Endothelial cell of umbilical vein (primary cell): ENCODE measurements at regions not wholly inside any gene's neighbourhood (a gene's known extent, or its start where the extent isn't known, plus 50 kb on each side); places are given as distances from the start of the nearest gene placed in this dataset.

Experiments used
- BruUV-seq: library from RNA; stranded (reverse); fragments of 400-500 nt; replicated peaks from 2 replicates; lab custom pipeline; 2021; lab: Mats Ljungman, UMichigan
- CTCF ChIA-PET: fragments of 300-600, 350-600 bp; sonication (Branson Sonifier 250); formaldehyde crosslinking; loops from one replicate; lab custom pipeline; 2021; ENCODE audit warnings: antibody characterized with exemption, inconsistent platforms; lab: Charles Lee
- POLR2A ChIA-PET: fragments of 300-600, 350-600 bp; sonication (Branson Sonifier 250); formaldehyde crosslinking; loops from one replicate; lab custom pipeline; 2021; ENCODE audit warnings: antibody characterized with exemption, inconsistent platforms; lab: Charles Lee
- DNase-seq: peaks from one replicate; pipeline ENCODE4 v3.0.0-alpha.2; 2011; ENCODE audit warnings: low read depth, low spot score
- FAIRE-seq: peaks from 2 replicates; lab custom pipeline; 2011; peaks lifted over from hg19 to GRCh38; lab: Jason Lieb, UNC
- H2AFZ ChIP-seq: 2 replicates; pipeline ENCODE4 v1.6.0; 2012; ENCODE audit warnings: low read depth, low read length, control low read depth, inconsistent platforms
- H3K27ac ChIP-seq: 2 replicates; pipeline ENCODE4 v1.5.1; 2011; ENCODE audit warnings: low read depth, mild to moderate bottlenecking, control low read depth, low read length, moderate library complexity; ENCODE audit not compliant: insufficient read depth
- H3K27me3 ChIP-seq, 2 experiments: 2 replicates each; pipeline versions ENCODE4 v1.6.0 to v1.6.1; 2011; ENCODE audit warnings: low read length in 2 of 2, mixed read lengths in 1 of 2; ENCODE audit not compliant: control insufficient read depth in 2 of 2, insufficient read depth in 2 of 2
- H3K36me3 ChIP-seq, 2 experiments: 2 replicates in 1 of 2; 3 replicates in 1 of 2; pipeline ENCODE4 v1.5.1; 2011; ENCODE audit warnings: low read length in 2 of 2, mild to moderate bottlenecking in 1 of 2, moderate library complexity in 1 of 2; ENCODE audit not compliant: control insufficient read depth in 2 of 2, insufficient read depth in 2 of 2; ENCODE audit errors: extremely low read depth in 1 of 2
- H3K4me1 ChIP-seq: 3 replicates; pipeline ENCODE4 v1.5.1; 2011; ENCODE audit warnings: mild to moderate bottlenecking, low read length; ENCODE audit not compliant: control insufficient read depth, insufficient read depth; ENCODE audit errors: extremely low read depth
- H3K4me2 ChIP-seq: 2 replicates; pipeline ENCODE4 v1.6.1; 2011; ENCODE audit warnings: low read length, control low read depth, mixed read lengths; ENCODE audit not compliant: insufficient read depth
- H3K4me3 ChIP-seq, 3 experiments: fragments of 200-600 bp in 1 of 3; sonication (generic), shearing (Covaris generic) in 1 of 3; replicated peaks in 1 of 3; 2 replicates each; pipeline ENCODE4 v1.5.1; 2011 to 2016; ENCODE audit warnings: control low read depth in 3 of 3, low read length in 3 of 3, mild to moderate bottlenecking in 2 of 3, inconsistent platforms in 1 of 3, low read depth in 1 of 3, moderate library complexity in 1 of 3; ENCODE audit not compliant: insufficient read depth in 1 of 3
- H3K79me2 ChIP-seq: 2 replicates; pipeline ENCODE4 v1.6.0; 2012; ENCODE audit warnings: low read length, inconsistent platforms; ENCODE audit not compliant: control insufficient read depth, insufficient read depth
- H3K9ac ChIP-seq: replicated peaks from 2 replicates; pipeline ENCODE3; 2011; ENCODE audit warnings: low read length, control low read depth; ENCODE audit not compliant: insufficient read depth; ENCODE audit errors: extremely low read depth
- H3K9me1 ChIP-seq: replicated peaks from 3 replicates; pipeline ENCODE4 v1.6.0; 2011; ENCODE audit warnings: mild to moderate bottlenecking, low read length; ENCODE audit not compliant: control insufficient read depth, insufficient read depth; ENCODE audit errors: extremely low read depth
- H3K9me3 ChIP-seq: replicated peaks from 2 replicates; pipeline ENCODE4 v1.5.1; 2012; ENCODE audit warnings: low read length, inconsistent platforms; ENCODE audit not compliant: control insufficient read depth, insufficient read depth
- H4K20me1 ChIP-seq: replicated peaks from 2 replicates; pipeline ENCODE3; 2011; ENCODE audit warnings: mild to moderate bottlenecking, low read length; ENCODE audit not compliant: control insufficient read depth, insufficient read depth; ENCODE audit errors: extremely low read depth
- EZH2 ChIP-seq: IDR thresholded peaks from 2 replicates; pipeline ENCODE4 v1.6.1; 2012; ENCODE audit warnings: borderline replicate concordance, low read depth, mild to moderate bottlenecking, moderate library complexity, low read length, inconsistent platforms; ENCODE audit not compliant: severe bottlenecking
- FOS ChIP-seq: IDR thresholded peaks from 2 replicates; pipeline ENCODE4 v1.6.1; 2011; ENCODE audit warnings: mild to moderate bottlenecking, low read length, moderate library complexity, borderline replicate concordance; ENCODE audit not compliant: insufficient read depth
- GATA2 ChIP-seq: IDR thresholded peaks from 2 replicates; pipeline ENCODE4 v1.7.0; 2011; ENCODE audit warnings: low read depth, mild to moderate bottlenecking, moderate library complexity, mixed read lengths, low read length; ENCODE audit not compliant: insufficient read length, insufficient read depth
- JUN ChIP-seq: IDR thresholded peaks from 2 replicates; pipeline ENCODE4 v1.6.1; 2011; ENCODE audit warnings: borderline replicate concordance, low read depth; ENCODE audit not compliant: insufficient read length, insufficient read depth
- MYC ChIP-seq: IDR thresholded peaks from one replicate; pipeline ENCODE4 v1.6.1; 2011; ENCODE audit warnings: mild to moderate bottlenecking, low read depth, low read length
- POLR2A ChIP-seq: IDR thresholded peaks from 2 replicates; pipeline ENCODE4 v1.6.1; 2012; ENCODE audit warnings: low read depth, mild to moderate bottlenecking, control low read depth, low read length
- POLR2AphosphoS5 ChIP-seq: IDR thresholded peaks from 2 replicates; pipeline ENCODE4 v1.6.1; 2012; ENCODE audit warnings: low read depth, mild to moderate bottlenecking, control low read depth, low read length, moderate library complexity; ENCODE audit not compliant: insufficient read depth
- dilution Hi-C: fragments of 300-500 bp; cut with MboI; formaldehyde crosslinking; loops from one replicate; pipeline ENCODE4 v1.15.0; 2019; ENCODE audit warnings: low sequenced_read_pairs; ENCODE audit not compliant: extremely low pct_ligation_motif_present
- intact Hi-C: fragments of 100-400 bp; cut with micrococcal nuclease; formaldehyde crosslinking; loops from one replicate; pipeline ENCODE4 v1.10.0; 2022
- TF ChIP-seq, protein P1 (sequence below): IDR thresholded peaks from 2 replicates; pipeline ENCODE4 v1.6.1; 2011; ENCODE audit not compliant: insufficient read depth, insufficient read length
- TF ChIP-seq, protein P2 (sequence below), 2 donors: IDR thresholded peaks; 1 replicate in 1 of 2; 2 replicates in 1 of 2; pipeline ENCODE4 v1.5.1; 2011; ENCODE audit warnings: low read length in 2 of 2, mild to moderate bottlenecking in 2 of 2, moderate library complexity in 2 of 2, control low read depth in 1 of 2, inconsistent platforms in 1 of 2, low read depth in 1 of 2; ENCODE audit not compliant: insufficient read depth in 1 of 2; ENCODE audit errors: extremely low read depth in 1 of 2

DNA sequence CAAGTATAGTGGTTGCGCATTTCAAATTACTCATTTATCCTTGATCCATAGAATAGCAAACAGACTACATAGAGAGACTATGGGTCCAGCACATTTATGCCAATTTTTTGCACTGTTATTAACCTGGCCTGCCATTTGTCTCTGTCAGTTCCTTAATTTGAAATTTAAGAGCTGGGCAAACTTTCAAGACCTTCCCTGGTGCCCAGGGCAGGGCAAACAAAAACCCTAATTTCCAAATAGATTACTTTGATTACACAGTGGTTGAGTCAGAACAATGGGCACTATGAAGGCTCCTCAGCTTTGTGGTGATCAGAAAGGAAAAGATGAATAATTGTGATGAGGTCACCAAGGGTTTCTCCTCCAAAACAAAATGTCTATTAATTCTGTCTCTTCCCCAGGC lies 80.6 kb downstream of the TNFSF18 start:
- Histone ChIP-seq H3K9me1 (no peaks in the 10 kb centered on the region), H3K4me3 (no peak overlapping the region), H3K36me3 (no peaks in the 10 kb centered on the region), H3K27me3 (no peaks in the 10 kb centered on the region), H3K9me3 (no peaks in the 10 kb centered on the region), H3K9ac (no peak overlapping the region), H3K79me2 (no peaks in the 10 kb centered on the region), H3K27ac (no peak overlapping the region), H4K20me1 (no peaks in the 10 kb centered on the region), H3K4me1 (peaks cover 30% of the 10 kb centered on the region), H3K4me2 (peak overlapping the region; percentile 12), H2AFZ (no peak overlapping the region)
- no TSS peak for BruUV-seq
- TF ChIP-seq JUN (peak; percentile 70), EZH2 (no peak), FOS (peak; percentile 70), GATA2 (peak; percentile 69), POLR2AphosphoS5 (no peak), MYC (no peak), POLR2A (no peak)
- TF ChIP-seq, protein P1, sequence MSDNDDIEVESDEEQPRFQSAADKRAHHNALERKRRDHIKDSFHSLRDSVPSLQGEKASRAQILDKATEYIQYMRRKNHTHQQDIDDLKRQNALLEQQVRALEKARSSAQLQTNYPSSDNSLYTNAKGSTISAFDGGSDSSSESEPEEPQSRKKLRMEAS: no peak
- FAIRE-seq (peak; percentile 73), DNase-seq (peak; percentile 61)
- dilution Hi-C loops (loop anchor here (25.0 kb wide), 1 partner anchor 217 kb away; no protein-coding TSS in a partner anchor), intact Hi-C loops (no loop called here)
- POLR2A ChIA-PET: no interaction called here
- CTCF ChIA-PET: interaction anchor here (1.1 to 1.7 kb wide), 2 partner anchors 10 to 225 kb away, joined by 3 to 7 read pairs; no protein-coding TSS in a partner anchor

DNA sequence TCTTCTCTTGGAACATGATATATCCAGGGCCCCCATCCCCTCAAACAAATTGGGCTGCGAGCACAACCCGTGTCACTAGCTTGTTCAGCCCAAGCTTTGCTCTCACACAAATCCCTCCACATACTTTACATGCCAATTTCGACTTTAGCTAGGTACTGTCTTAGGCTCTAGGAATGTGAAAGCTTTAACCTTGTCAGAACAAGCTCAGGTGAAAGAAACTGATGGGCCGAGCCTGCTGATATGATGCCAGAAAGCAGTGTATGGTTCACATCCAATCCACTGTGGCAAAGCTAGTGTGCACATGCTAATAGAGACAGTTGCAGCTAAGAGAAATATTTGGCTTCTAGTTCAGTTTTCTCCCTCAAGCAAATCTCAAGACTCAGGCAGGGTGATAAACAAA lies 79.5 kb downstream of the TNFSF18 start:
- no peak overlapping the region for H3K27ac ChIP-seq
- H3K9me1 ChIP-seq: no peaks in the 10 kb centered on the region
- DNase-seq: no peak
- BruUV-seq: no TSS peak
- H3K9ac ChIP-seq: no peak overlapping the region
- FAIRE-seq: no peak
- no peaks in the 10 kb centered on the region for H3K79me2 ChIP-seq
- no peak for TF ChIP-seq GATA2
- TF ChIP-seq, protein P1: no peak
- TF ChIP-seq MYC: no peak
- TF ChIP-seq JUN: no peak
- TF ChIP-seq, protein P2, sequence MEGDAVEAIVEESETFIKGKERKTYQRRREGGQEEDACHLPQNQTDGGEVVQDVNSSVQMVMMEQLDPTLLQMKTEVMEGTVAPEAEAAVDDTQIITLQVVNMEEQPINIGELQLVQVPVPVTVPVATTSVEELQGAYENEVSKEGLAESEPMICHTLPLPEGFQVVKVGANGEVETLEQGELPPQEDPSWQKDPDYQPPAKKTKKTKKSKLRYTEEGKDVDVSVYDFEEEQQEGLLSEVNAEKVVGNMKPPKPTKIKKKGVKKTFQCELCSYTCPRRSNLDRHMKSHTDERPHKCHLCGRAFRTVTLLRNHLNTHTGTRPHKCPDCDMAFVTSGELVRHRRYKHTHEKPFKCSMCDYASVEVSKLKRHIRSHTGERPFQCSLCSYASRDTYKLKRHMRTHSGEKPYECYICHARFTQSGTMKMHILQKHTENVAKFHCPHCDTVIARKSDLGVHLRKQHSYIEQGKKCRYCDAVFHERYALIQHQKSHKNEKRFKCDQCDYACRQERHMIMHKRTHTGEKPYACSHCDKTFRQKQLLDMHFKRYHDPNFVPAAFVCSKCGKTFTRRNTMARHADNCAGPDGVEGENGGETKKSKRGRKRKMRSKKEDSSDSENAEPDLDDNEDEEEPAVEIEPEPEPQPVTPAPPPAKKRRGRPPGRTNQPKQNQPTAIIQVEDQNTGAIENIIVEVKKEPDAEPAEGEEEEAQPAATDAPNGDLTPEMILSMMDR (IDR thresholded peaks at IDR 0.05; ENCODE audit: extremely low read depth in 1 of 2, insufficient read depth in 1 of 2, low read depth in 1 of 2, low read length in 2 of 2): no peak
- no peak for TF ChIP-seq POLR2A
- TF ChIP-seq EZH2: no peak
- TF ChIP-seq POLR2AphosphoS5: no peak
- H3K27me3 ChIP-seq: no peaks in the 10 kb centered on the region
- peaks cover 34% of the 10 kb centered on the region for H3K4me1 ChIP-seq
- H3K36me3 ChIP-seq: no peaks in the 10 kb centered on the region
- H2AFZ ChIP-seq: no peak overlapping the region
- no peaks in the 10 kb centered on the region for H3K9me3 ChIP-seq
- intact Hi-C loops (no loop called here), dilution Hi-C loops (loop anchor here (25.0 kb wide), 1 partner anchor 216 kb away; no protein-coding TSS in a partner anchor)
- H4K20me1 ChIP-seq: no peaks in the 10 kb centered on the region
- CTCF ChIA-PET: interaction anchor here (0.8 kb wide), 1 partner anchor 231 kb away, joined by 3 read pairs; no protein-coding TSS in a partner anchor
- H3K4me2 ChIP-seq: no peak overlapping the region
- no peak overlapping the region for H3K4me3 ChIP-seq
- POLR2A ChIA-PET: no interaction called here
